ENCODE measurements at regions not wholly inside any gene's neighbourhood (a gene's known extent, or its start where the extent isn't known, plus 50 kb on each side); places are given as distances from the start of the nearest gene placed in this dataset.

- in situ Hi-C loops (cut with MboI; ENCODE audit: low pct_unique_long_range_greater_than_20kb, low sequenced_read_pairs, unreplicated experiment), result no loop called here
- no peak for DNase-seq (ENCODE audit: low spot score)
- TF ChIP-seq, protein P1, sequence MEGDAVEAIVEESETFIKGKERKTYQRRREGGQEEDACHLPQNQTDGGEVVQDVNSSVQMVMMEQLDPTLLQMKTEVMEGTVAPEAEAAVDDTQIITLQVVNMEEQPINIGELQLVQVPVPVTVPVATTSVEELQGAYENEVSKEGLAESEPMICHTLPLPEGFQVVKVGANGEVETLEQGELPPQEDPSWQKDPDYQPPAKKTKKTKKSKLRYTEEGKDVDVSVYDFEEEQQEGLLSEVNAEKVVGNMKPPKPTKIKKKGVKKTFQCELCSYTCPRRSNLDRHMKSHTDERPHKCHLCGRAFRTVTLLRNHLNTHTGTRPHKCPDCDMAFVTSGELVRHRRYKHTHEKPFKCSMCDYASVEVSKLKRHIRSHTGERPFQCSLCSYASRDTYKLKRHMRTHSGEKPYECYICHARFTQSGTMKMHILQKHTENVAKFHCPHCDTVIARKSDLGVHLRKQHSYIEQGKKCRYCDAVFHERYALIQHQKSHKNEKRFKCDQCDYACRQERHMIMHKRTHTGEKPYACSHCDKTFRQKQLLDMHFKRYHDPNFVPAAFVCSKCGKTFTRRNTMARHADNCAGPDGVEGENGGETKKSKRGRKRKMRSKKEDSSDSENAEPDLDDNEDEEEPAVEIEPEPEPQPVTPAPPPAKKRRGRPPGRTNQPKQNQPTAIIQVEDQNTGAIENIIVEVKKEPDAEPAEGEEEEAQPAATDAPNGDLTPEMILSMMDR (IDR thresholded peaks at IDR 0.05; ENCODE audit: extremely low read depth, insufficient read depth, missing control alignments), result no peak
Measured at GRCh38 chr4:14100349-14100748, 472.8 kb upstream of the BOD1L1 start.

DNA sequence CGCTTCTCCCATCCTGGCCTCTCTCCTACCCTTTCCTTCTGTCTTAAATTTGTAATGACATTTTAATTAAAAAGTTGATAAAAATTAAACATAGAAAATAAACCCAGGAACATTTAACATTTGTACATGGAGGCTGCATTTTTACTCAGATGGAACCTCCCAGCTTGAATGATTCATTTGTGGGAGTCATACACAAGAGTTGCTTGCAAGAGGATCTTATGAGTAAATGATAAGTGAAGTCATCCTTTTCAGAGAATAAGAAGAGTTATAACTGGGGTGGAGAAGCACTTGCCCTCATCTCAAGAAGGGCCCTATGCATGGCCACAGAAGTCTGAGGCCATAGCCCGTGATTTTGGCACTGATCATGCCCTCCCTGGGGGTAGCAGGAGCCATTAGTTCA lies 482.9 kb upstream of the BOD1L1 start:
- in situ Hi-C loops (cut with MboI; ENCODE audit: low pct_unique_long_range_greater_than_20kb, low sequenced_read_pairs, unreplicated experiment), result no loop called here
- TF ChIP-seq, protein P1 (IDR thresholded peaks at IDR 0.05; ENCODE audit: extremely low read depth, insufficient read depth, missing control alignments), result no peak
- DNase-seq (ENCODE audit: low spot score), result no peak

DNA sequence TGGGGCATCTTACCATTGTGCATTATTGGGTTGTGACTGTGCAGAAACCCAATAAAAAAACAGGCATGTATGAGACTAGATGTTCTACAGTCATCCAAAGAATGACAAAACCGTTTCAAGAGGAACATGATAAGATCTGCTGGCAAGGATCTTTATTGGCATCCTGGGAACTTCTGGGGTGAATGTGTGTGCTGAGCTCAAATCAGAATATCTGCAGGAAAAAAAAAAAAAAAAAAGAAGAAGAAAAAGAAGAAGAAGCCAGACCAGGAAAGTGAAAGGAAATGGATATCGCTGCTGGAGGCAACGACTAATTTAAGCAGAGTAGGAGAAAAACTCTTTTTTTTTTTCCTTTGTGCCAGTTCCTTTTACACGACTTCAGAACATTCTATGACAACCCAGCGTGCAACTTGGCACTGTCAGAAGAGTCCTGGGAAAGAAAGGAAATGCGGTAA lies 484.2 kb upstream of the BOD1L1 start:
- in situ Hi-C loops (cut with MboI; ENCODE audit: low pct_unique_long_range_greater_than_20kb, low sequenced_read_pairs, unreplicated experiment), result no loop called here
- DNase-seq (ENCODE audit: low spot score), result no peak

DNA sequence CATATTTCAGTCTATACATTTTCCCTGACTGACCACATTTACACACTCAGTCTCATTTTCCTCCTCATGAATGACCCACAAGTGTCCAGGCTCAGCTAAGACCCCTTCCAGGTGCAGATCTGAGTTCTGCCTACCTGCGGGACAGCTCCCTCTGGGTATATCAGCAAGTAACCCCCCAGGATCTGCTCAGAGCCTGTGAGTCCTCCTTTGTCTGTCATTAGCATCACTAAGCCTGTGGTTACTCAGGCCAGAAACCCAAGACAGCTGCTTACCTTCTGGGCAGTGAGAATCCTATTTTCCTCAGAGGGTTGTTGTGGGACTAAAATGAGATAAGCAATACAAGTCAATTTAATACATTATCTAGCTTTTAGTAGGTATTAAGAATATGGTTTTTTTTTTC lies 487.6 kb upstream of the BOD1L1 start:
- in situ Hi-C loops (cut with MboI; ENCODE audit: low pct_unique_long_range_greater_than_20kb, low sequenced_read_pairs, unreplicated experiment), result no loop called here
- no peak for DNase-seq (ENCODE audit: low spot score)

More for the DNA sequence above, 484.2 kb upstream of the BOD1L1 start:
- TF ChIP-seq, protein P1 (IDR thresholded peaks at IDR 0.05; ENCODE audit: extremely low read depth, insufficient read depth, missing control alignments), result no peak

GRCh38 chr4:14117575-14118238 lies 490.2 kb upstream of the BOD1L1 start:
- in situ Hi-C loops (cut with MboI; ENCODE audit: low pct_unique_long_range_greater_than_20kb, low sequenced_read_pairs, unreplicated experiment), result no loop called here
- no peak for DNase-seq (ENCODE audit: low spot score)
- TF ChIP-seq, protein P1 (IDR thresholded peaks at IDR 0.05; ENCODE audit: extremely low read depth, insufficient read depth, missing control alignments), result no peak

More for the DNA sequence above, 487.6 kb upstream of the BOD1L1 start:
- TF ChIP-seq, protein P1 (IDR thresholded peaks at IDR 0.05; ENCODE audit: extremely low read depth, insufficient read depth, missing control alignments), result no peak

DNA sequence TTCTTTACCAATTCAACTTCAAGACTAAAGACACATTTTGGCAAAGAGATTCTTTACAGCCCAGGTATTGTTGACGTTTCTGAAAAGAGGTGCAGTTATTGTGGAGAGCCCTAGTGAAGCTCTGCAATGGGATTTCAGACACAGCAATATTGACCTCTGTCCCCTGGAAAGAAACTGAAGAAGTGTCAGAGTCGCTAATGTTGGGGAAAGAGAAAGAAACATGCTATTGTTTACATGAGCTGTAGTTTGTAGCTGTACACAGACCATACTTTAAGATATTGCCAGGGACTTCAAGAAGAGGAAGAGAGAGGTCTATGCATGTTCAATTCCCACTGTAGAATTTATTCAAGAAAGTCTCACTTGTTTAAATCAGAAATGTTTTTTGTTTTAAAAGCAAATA lies 497.3 kb upstream of the BOD1L1 start:
- DNase-seq (ENCODE audit: low spot score), result no peak
- TF ChIP-seq, protein P1 (IDR thresholded peaks at IDR 0.05; ENCODE audit: extremely low read depth, insufficient read depth, missing control alignments), result no peak
- in situ Hi-C loops (cut with MboI; ENCODE audit: low pct_unique_long_range_greater_than_20kb, low sequenced_read_pairs, unreplicated experiment), result no loop called here
